Liver (tissue), 8 donors: ENCODE measurements at regions not wholly inside any gene's neighbourhood (a gene's known extent, or its start where the extent isn't known, plus 50 kb on each side); places are given as distances from the start of the nearest gene placed in this dataset.

Experiments used
- DNase-seq: peaks from one replicate; pipeline ENCODE4 v3.0.0-alpha.2; 2017; ENCODE audit warnings: low spot score
- H3K27ac ChIP-seq, 2 donors: one replicate each; pipeline ENCODE4 v1.7.0; 2013; ENCODE audit warnings: inconsistent platforms in 2 of 2, low read length in 2 of 2, control low read depth in 1 of 2, low read depth in 1 of 2, mild to moderate bottlenecking in 1 of 2
- H3K27me3 ChIP-seq, 4 donors: one replicate each; pipeline versions ENCODE4 v1.6.1 to v1.7.0; 2013; ENCODE audit warnings: low read length in 3 of 4, inconsistent platforms in 1 of 4, mild to moderate bottlenecking in 1 of 4, moderate library complexity in 1 of 4; ENCODE audit not compliant: control insufficient read depth in 4 of 4, insufficient read depth in 4 of 4
- H3K36me3 ChIP-seq, 4 donors: one replicate each; pipeline versions ENCODE4 v1.6.1 to v1.7.0; 2013; ENCODE audit warnings: low read length in 3 of 4, mild to moderate bottlenecking in 3 of 4, low read depth in 1 of 4, moderate library complexity in 1 of 4; ENCODE audit not compliant: control insufficient read depth in 4 of 4, insufficient read depth in 3 of 4
- H3K4me1 ChIP-seq, 4 donors: one replicate each; pipeline versions ENCODE4 v1.6.1 to v1.7.0; 2013; ENCODE audit warnings: low read length in 3 of 4, mild to moderate bottlenecking in 3 of 4, moderate library complexity in 1 of 4; ENCODE audit not compliant: control insufficient read depth in 4 of 4, insufficient read depth in 4 of 4
- H3K4me3 ChIP-seq, 3 donors: one replicate each; pipeline versions ENCODE4 v1.6.1 to v1.7.0; 2013; ENCODE audit warnings: low read length in 3 of 3, control low read depth in 1 of 3, low read depth in 1 of 3, mild to moderate bottlenecking in 1 of 3
- H3K9ac ChIP-seq, 2 donors: one replicate each; pipeline ENCODE4 v1.7.0; 2013; ENCODE audit warnings: low read length in 2 of 2, mild to moderate bottlenecking in 2 of 2, moderate library complexity in 2 of 2, control low read depth in 1 of 2, low read depth in 1 of 2
- H3K9me3 ChIP-seq, 4 donors: one replicate each; pipeline versions ENCODE4 v1.6.1 to v1.7.0; 2013; ENCODE audit warnings: low read length in 3 of 4; ENCODE audit not compliant: control insufficient read depth in 4 of 4
- ATF3 ChIP-seq: IDR thresholded peaks from 2 replicates; pipeline ENCODE4 v1.6.1; 2016; ENCODE audit warnings: antibody characterized with exemption
- CTCF ChIP-seq: fragments of 150-350 bp; IDR thresholded peaks from 2 replicates; pipeline ENCODE4 v1.5.1; 2017; ENCODE audit warnings: improper control_type of control experiment, low read depth, low read length; ENCODE audit not compliant: missing input control
- EGR1 ChIP-seq, 2 donors: IDR thresholded peaks; 2 replicates each; pipeline ENCODE4 v1.6.1; 2016 to 2018; ENCODE audit warnings: antibody characterized with exemption in 2 of 2, low read depth in 2 of 2
- FOXA1 ChIP-seq: IDR thresholded peaks from 2 replicates; pipeline ENCODE4 v1.6.1; 2016; ENCODE audit warnings: antibody characterized with exemption
- FOXA2 ChIP-seq: IDR thresholded peaks from 2 replicates; pipeline ENCODE4 v1.6.1; 2016; ENCODE audit warnings: antibody characterized with exemption
- GABPA ChIP-seq, 2 donors: IDR thresholded peaks in 1 of 2; conservative IDR thresholded peaks in 1 of 2; 2 replicates each; pipeline ENCODE4 v1.6.1; 2016; ENCODE audit warnings: antibody characterized with exemption in 2 of 2, mild to moderate bottlenecking in 1 of 2, moderate library complexity in 1 of 2
- HNF4A ChIP-seq, 2 donors: conservative IDR thresholded peaks; 2 replicates each; pipeline ENCODE4 v1.6.1; 2016; ENCODE audit warnings: antibody characterized with exemption in 2 of 2, mild to moderate bottlenecking in 2 of 2
- HNF4G ChIP-seq: IDR thresholded peaks from 2 replicates; pipeline ENCODE4 v1.6.1; 2016; ENCODE audit warnings: antibody characterized with exemption
- JUND ChIP-seq, 2 donors: IDR thresholded peaks; 2 replicates each; pipeline ENCODE4 v1.6.1; 2016; ENCODE audit warnings: antibody characterized with exemption in 2 of 2
- MAX ChIP-seq: IDR thresholded peaks from 2 replicates; pipeline ENCODE4 v1.6.1; 2016; ENCODE audit warnings: antibody characterized with exemption
- NR2F2 ChIP-seq: IDR thresholded peaks from 2 replicates; pipeline ENCODE4 v1.6.1; 2016; ENCODE audit warnings: antibody characterized with exemption
- RAD21 ChIP-seq, 2 donors: IDR thresholded peaks; 2 replicates each; pipeline ENCODE4 v1.6.1; 2016; ENCODE audit warnings: antibody characterized with exemption in 2 of 2, mild to moderate bottlenecking in 2 of 2
- REST ChIP-seq: IDR thresholded peaks from 2 replicates; pipeline ENCODE4 v1.6.1; 2016; ENCODE audit warnings: antibody characterized with exemption, mild to moderate bottlenecking
- RXRA ChIP-seq, 2 donors: IDR thresholded peaks; 2 replicates each; pipeline ENCODE4 v1.6.1; 2017 to 2018; ENCODE audit warnings: antibody characterized with exemption in 2 of 2, mild to moderate bottlenecking in 1 of 2
- SP1 ChIP-seq: IDR thresholded peaks from 2 replicates; pipeline ENCODE4 v1.6.1; 2018; ENCODE audit warnings: antibody characterized with exemption, mild to moderate bottlenecking
- TAF1 ChIP-seq: conservative IDR thresholded peaks from 2 replicates; pipeline ENCODE4 v1.6.1; 2016; ENCODE audit warnings: antibody characterized with exemption, mild to moderate bottlenecking
- YY1 ChIP-seq: IDR thresholded peaks from 2 replicates; pipeline ENCODE4 v1.6.1; 2016; ENCODE audit warnings: antibody characterized with exemption, mild to moderate bottlenecking
- ZBTB33 ChIP-seq: IDR thresholded peaks from 2 replicates; pipeline ENCODE4 v1.6.1; 2016; ENCODE audit warnings: antibody characterized with exemption
- WGBS: extraction: QIAGEN DNeasy Blood & Tissue Kit; methylation state at CpG from one replicate; pipeline ENCODE4 v1.1.7; 2013; 5-methylcytosine and 5-hydroxymethylcytosine counted together
- donor health status: healthy.
- donor health status: healthy.
- donor health status: healthy.
- donor health status: healthy.
- donor health status: healthy.

GRCh38 chr2:15738943-15739342 is 147.3 kb downstream of the DDX1 start:
- no peaks in the 10 kb centered on the region for H3K36me3 ChIP-seq
- no peaks in the 10 kb centered on the region for H3K9me3 ChIP-seq
- H3K4me1 ChIP-seq, result peaks cover 2 to 8% (median 4%) of the 10 kb centered on the region in 4 donors
- 95% methylated on average over 5 of the region's 5 CpGs for WGBS
- H3K4me3 ChIP-seq, result no peak overlapping the region
- H3K27ac ChIP-seq, result no peak overlapping the region
- TF ChIP-seq MAX (no peak), JUND (IDR thresholded peaks at IDR 0.05) (no peak), ZBTB33 (no peak), EGR1 (IDR thresholded peaks at IDR 0.05; ENCODE audit: low read depth in 2 of 2) (no peak), REST (no peak), TAF1 (no peak), NR2F2 (no peak), RXRA (IDR thresholded peaks at IDR 0.05) (no peak), GABPA (IDR thresholded peaks at IDR 0.05 in 1 of 2, conservative IDR thresholded peaks at IDR 0.05 in 1 of 2) (no peak), HNF4G (no peak), CTCF (no peak), ATF3 (no peak), SP1 (no peak), RAD21 (IDR thresholded peaks at IDR 0.05) (no peak), FOXA1 (no peak), YY1 (no peak), HNF4A (conservative IDR thresholded peaks at IDR 0.05) (no peak), FOXA2 (no peak)
- no peaks in the 10 kb centered on the region for H3K27me3 ChIP-seq
- no peak for DNase-seq
- no peak overlapping the region for H3K9ac ChIP-seq
